HUES6 (cell line): ENCODE measurements at regions not wholly inside any gene's neighbourhood (a gene's known extent, or its start where the extent isn't known, plus 50 kb on each side); places are given as distances from the start of the nearest gene placed in this dataset.
"Not testable (repeated sequence)": the region's sequence is repeated elsewhere in the genome, so short reads cannot be mapped to it uniquely, and the experiment has no call there.

Experiments
- H3K27ac ChIP-seq: 2 replicates; pipeline ENCODE4 v1.7.0; 2013; ENCODE audit warnings: low read depth, mild to moderate bottlenecking, low read length, inconsistent platforms
- H3K27me3 ChIP-seq: 2 replicates; pipeline ENCODE4 v1.6.1; 2013; ENCODE audit warnings: low read length; ENCODE audit not compliant: control insufficient read depth, insufficient read depth
- H3K36me3 ChIP-seq: 2 replicates; pipeline ENCODE4 v1.6.1; 2013; ENCODE audit warnings: low read length; ENCODE audit not compliant: control insufficient read depth, insufficient read depth
- H3K4me1 ChIP-seq: 2 replicates; pipeline ENCODE4 v1.6.1; 2013; ENCODE audit warnings: low read length; ENCODE audit not compliant: control insufficient read depth, insufficient read depth
- H3K4me3 ChIP-seq: 2 replicates; pipeline ENCODE4 v1.5.1; 2013; ENCODE audit warnings: low read depth, low read length
- H3K9ac ChIP-seq: one replicate; pipeline ENCODE4 v1.6.1; 2013; ENCODE audit warnings: mild to moderate bottlenecking, low read length
- H3K9me3 ChIP-seq: 2 replicates; pipeline ENCODE4 v1.6.1; 2013; ENCODE audit warnings: low read depth, low read length; ENCODE audit not compliant: control insufficient read depth, insufficient read depth

DNA sequence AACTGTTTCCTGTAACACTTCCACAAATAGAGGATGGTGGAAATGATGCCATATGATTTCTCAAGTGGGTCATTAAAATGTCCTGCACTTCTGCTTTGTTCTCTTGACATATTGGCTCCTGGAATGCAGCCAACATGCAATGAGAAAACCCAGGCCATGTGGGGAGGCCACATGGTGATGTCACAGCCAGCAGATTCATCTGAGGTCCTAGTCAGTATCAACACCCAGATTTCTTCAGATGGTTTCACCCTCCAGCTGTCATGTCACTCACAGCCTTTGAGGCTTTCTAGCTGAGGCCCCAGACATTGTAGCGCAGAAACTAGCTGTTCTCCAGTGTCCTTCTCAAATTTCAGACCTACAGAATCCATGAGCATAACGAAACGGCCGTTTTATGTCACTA, 102.3 kb upstream of the NUPR2 start:
- peaks cover 78% of the 10 kb centered on the region; the same call in 1 of the 2 replicates for H3K9me3 ChIP-seq
- H3K9ac ChIP-seq: no peak overlapping the region
- no peak overlapping the region for H3K27ac ChIP-seq
- no peak overlapping the region for H3K4me3 ChIP-seq
- H3K4me1 ChIP-seq: no peaks in the 10 kb centered on the region
- no peaks in the 10 kb centered on the region; the same call in 1 of the 2 replicates for H3K27me3 ChIP-seq
- no peaks in the 10 kb centered on the region for H3K36me3 ChIP-seq

DNA sequence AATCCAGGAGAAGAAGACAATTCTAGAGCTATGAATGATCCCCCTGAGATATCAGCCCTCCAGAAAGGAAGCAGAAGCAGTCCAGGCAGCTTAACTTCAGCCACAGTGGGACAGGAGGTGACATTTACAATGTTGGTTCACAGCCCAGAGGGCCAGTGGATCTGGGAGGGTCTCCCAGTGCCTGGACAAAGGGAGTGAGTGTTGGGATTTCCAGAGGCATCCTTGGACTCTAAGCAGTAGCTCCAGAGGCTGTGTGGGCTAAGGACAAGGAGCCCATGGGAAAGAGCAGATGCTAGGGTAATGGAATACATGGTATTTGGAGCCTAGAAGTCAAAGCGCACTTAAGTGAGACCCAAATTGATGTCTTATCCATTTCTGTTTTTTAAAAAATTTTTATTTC, 97.4 kb upstream of the NUPR2 start:
- Histone ChIP-seq H3K9me3 (peaks cover 86% of the 10 kb centered on the region), H3K9ac (no peak overlapping the region), H3K27ac (no peak overlapping the region), H3K36me3 (no peaks in the 10 kb centered on the region), H3K4me1 (no peaks in the 10 kb centered on the region), H3K4me3 (no peak overlapping the region), H3K27me3 (no peaks in the 10 kb centered on the region; the same call in 1 of the 2 replicates)

DNA sequence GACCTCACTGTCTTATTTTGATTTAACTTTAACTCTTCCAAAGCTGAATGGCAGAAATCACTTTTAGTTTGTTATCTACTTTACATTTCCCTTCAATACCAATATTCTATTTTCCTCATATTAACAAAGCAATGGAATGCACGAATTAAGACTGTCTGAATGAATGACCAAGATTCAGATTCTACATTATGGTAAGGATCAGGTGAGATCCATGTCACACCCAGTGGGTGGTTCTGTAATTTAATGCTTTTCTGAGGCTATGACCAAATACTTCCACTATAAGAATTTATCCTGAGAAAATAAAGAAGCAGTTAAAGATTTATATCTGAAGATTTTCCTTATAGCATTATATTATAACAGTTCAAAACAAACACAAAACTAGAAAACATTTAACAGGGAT, 90.2 kb upstream of the NUPR2 start:
- Histone ChIP-seq H3K4me1 (no peaks in the 10 kb centered on the region), H3K4me3 (no peak overlapping the region), H3K9ac (no peak overlapping the region), H3K27me3 (no peaks in the 10 kb centered on the region), H3K36me3 (no peaks in the 10 kb centered on the region), H3K27ac (no peak overlapping the region), H3K9me3 (peaks cover 67% of the 10 kb centered on the region)

DNA sequence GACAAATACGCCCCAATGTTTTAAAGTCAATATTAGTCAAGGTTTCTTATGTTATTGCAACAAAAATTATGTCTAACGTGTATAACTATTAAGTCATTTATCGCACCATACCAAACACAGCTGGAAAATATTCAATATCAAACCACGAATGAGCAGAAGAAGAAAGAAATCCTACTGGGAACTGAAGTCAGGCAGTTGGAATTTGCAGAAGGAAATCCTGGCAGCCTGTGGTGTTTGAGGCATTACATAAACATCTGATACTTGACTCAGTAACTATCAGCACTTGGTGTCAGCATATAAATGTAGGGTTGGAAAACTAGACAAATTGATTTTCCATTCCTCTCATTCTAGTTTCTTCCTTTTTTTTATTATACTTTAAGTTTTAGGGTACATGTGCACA, 83.4 kb upstream of the NUPR2 start:
- Histone ChIP-seq H3K4me3 (no peak overlapping the region), H3K9me3 (peaks cover 68% of the 10 kb centered on the region), H3K4me1 (no peaks in the 10 kb centered on the region), H3K9ac (no peak overlapping the region), H3K27me3 (no peaks in the 10 kb centered on the region), H3K36me3 (no peaks in the 10 kb centered on the region), H3K27ac (no peak overlapping the region)

DNA sequence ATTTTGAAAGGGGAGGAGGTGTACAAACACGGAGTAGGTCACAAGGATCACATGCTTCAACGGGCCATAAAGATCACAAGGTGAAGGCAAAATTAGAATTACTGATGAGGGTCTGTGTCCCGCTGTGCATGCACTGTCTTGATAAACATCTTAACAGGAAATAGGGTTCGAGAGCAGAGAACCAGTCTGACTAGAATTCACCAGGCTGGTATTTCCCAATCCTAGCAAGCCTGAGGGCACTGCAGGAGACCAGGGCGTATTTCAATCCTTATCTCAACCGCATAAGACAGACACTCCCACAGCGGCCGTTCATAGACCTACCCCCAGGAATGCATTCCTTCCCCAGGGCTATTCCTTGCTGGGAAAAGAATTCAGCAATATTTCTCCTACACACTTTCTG, 80.0 kb upstream of the NUPR2 start:
- not testable (repeated sequence) for H3K4me3 ChIP-seq, H3K36me3 ChIP-seq, H3K4me1 ChIP-seq, H3K27ac ChIP-seq, H3K9ac ChIP-seq, H3K27me3 ChIP-seq
- peaks cover 72% of the 10 kb centered on the region for H3K9me3 ChIP-seq

DNA sequence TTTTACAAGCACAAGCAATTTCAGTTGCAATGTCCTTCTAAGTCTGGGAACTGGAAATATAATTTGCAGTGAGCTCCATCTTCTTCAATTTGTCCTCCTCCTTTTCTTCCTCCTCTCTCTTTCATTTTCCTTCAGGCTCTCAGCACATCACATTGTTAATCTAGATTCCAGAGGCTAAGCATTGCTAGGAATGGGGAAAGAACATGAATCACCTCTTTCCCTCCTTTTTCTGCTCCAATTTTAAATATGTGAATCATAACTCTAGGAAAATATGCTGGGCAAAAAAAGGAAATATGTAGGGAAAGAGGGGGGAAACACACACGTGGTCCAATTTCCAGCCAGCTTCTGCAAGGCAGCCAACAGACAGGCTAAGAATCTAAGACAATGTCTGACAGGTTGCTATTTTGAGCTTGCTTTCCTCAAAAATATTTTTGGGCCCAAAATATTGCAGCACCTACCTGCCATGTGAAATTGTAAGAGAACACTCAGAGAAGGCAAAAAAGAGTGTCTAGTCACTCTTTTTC, 72.7 kb upstream of the NUPR2 start:
- Histone ChIP-seq H3K27ac (no peak overlapping the region), H3K4me1 (no peaks in the 10 kb centered on the region), H3K4me3 (no peak overlapping the region), H3K36me3 (no peaks in the 10 kb centered on the region), H3K27me3 (no peaks in the 10 kb centered on the region; the same call in 1 of the 2 replicates), H3K9ac (no peak overlapping the region), H3K9me3 (peaks cover 66% of the 10 kb centered on the region)

DNA sequence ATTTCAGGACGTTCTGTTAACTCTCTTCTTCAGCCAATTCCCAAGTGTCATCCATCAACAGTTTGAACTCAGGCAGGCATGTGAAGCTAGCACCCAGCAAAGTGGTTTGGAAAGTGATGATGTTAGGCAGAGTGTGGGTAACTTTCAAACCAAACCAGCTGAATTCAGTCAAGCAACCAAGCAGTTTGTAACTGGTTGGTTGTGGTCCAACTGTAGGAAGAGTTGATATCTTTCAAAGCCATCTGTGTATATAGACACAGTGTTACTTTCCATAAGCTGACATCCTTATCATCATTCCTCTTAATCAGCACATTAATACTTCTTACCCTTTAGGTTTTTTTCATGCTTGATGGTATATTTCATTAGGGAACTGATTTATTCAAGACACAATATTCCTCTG, 72.2 kb upstream of the NUPR2 start:
- H3K4me3 ChIP-seq: no peak overlapping the region
- no peaks in the 10 kb centered on the region for H3K36me3 ChIP-seq
- H3K27me3 ChIP-seq: no peaks in the 10 kb centered on the region; the same call in 1 of the 2 replicates
- no peaks in the 10 kb centered on the region for H3K4me1 ChIP-seq
- no peak overlapping the region for H3K9ac ChIP-seq
- peaks cover 61% of the 10 kb centered on the region for H3K9me3 ChIP-seq
- no peak overlapping the region for H3K27ac ChIP-seq

DNA sequence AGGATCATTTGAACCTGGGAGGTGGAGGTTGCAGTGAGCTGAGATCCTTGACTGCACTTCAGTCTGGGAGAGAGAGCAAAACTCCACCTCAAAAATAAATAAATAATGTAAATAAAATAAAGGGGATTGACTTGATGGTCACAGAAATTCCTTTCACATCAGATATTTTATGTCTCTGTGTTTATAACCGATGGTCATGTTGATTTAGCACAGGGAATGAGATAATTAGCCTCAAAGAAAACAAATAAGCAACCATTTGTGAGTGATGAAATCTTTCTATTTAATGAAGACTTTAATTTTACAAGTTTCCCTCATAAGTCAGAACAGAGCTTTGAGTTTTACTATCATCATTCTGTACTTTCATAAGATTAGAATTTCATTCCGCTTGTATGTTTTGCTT, 64.8 kb upstream of the NUPR2 start:
- Histone ChIP-seq H3K4me3 (no peak overlapping the region), H3K4me1 (no peaks in the 10 kb centered on the region), H3K9me3 (peaks cover 62% of the 10 kb centered on the region), H3K9ac (no peak overlapping the region), H3K36me3 (no peaks in the 10 kb centered on the region), H3K27ac (no peak overlapping the region), H3K27me3 (no peaks in the 10 kb centered on the region; the same call in 1 of the 2 replicates)

DNA sequence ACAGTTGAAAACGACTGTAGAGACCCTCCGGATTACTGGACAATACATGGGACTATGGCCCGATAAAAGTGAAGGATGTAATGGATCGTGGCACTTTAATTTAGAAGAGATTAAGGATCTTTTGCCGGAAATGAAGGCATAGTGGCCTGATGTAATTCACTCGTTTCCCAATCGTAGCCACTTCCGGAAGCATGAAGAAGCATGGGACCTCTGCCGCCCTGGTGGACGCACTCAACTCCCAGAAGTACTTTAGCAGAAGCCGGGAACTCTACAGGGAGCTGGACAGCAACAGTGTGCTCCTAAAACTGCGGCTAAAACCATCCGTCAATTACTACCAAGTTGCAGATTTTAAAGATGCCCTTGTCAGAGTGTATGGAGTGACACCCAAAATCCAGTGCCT, 59.6 kb upstream of the NUPR2 start:
- H3K9me3 ChIP-seq: peaks cover 81% of the 10 kb centered on the region
- no peak overlapping the region for H3K4me3 ChIP-seq
- H3K4me1 ChIP-seq: no peaks in the 10 kb centered on the region
- H3K27ac ChIP-seq: no peak overlapping the region
- H3K27me3 ChIP-seq: no peaks in the 10 kb centered on the region
- H3K9ac ChIP-seq: no peak overlapping the region
- H3K36me3 ChIP-seq: no peaks in the 10 kb centered on the region

DNA sequence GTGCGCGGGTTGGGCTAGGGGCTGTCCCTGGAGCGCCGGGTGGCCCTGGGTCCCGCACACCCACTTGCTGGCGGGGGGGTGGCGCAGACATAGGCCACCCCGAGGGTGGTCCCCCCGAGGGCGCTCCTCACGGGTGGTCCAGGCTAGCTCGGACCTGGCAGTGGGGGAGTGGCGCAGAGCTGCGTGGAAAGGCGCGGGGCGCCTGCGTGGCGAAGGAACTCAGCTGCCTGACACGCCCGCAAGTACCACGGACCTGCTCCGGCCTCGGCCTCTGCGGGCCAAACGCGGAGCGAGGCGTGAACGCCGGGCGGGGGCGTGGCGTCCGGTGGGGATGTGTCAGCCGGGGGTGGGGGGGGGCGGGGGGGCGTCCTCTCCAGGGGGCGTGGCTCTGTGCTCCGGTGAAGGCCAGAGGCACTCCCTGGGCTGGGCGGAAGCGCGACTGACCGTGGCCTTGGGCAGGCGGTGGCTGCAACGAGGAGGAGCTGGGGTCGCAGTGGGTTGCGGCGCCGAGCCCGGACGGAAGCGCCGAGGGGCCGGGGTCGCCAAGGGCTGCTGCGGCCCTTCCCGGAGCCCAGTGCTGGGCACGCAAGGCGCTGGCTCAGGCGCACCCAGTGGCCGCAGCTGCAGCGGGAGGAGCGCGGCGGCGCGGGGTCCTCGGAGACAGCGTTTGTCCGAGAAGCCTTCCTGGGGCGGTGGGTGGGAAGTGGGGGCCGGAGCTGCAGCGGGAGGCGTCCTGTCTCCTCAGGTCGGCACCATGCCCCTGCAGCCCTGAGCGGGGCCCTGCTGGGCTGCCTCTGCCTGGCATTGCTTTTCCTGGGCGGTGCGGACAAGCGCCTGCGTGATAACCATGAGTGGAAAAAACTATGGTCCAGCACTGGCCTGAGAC, 58.9 kb upstream of the NUPR2 start:
- H3K4me3 ChIP-seq: no peak overlapping the region
- H3K4me1 ChIP-seq: no peaks in the 10 kb centered on the region
- no peak overlapping the region for H3K27ac ChIP-seq
- H3K9me3 ChIP-seq: peaks cover 82% of the 10 kb centered on the region
- H3K9ac ChIP-seq: no peak overlapping the region
- no peaks in the 10 kb centered on the region for H3K27me3 ChIP-seq
- no peaks in the 10 kb centered on the region for H3K36me3 ChIP-seq

DNA sequence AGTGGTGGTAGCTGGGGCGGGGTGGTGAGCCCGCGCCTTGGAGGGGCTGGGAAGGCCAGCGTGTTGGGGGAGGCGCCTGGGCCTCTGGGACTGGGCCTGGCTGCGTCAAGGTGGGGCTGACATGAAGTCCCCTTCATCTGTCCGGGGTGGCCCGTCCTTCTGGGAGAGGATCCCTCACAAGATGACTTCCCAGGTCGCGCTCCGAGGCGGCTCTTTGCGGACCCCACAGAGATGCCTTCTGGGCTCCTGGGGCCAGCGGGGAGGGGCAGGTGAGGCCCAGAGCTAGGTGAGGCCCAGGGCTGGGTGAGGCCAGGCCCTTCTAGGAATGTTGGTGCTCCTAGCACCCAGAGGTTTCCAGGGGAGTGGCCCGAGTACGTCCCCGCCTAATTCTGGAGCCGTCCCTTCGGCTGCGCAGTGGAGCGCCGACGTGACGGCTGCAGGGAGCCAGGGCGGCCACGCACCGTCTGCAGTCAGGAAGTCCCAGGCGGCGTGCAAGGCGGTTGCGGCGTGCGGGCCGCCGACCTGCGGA, 58.2 kb upstream of the NUPR2 start:
- H3K36me3 ChIP-seq: no peaks in the 10 kb centered on the region
- no peak overlapping the region for H3K9ac ChIP-seq
- H3K9me3 ChIP-seq: peaks cover 82% of the 10 kb centered on the region
- H3K27me3 ChIP-seq: no peaks in the 10 kb centered on the region; the same call in 1 of the 2 replicates
- no peak overlapping the region for H3K27ac ChIP-seq
- H3K4me1 ChIP-seq: no peaks in the 10 kb centered on the region
- no peak overlapping the region for H3K4me3 ChIP-seq
